T-helper 2 cell (primary cell): ENCODE measurements at regions not wholly inside any gene's neighbourhood (a gene's known extent, or its start where the extent isn't known, plus 50 kb on each side); places are given as distances from the start of the nearest gene placed in this dataset.

Source experiments
- DNase-seq, 5 experiments: peaks; one replicate each; pipeline versions ENCODE4 v3.0.0 to v3.0.0-alpha.2; 2012 to 2022

DNA sequence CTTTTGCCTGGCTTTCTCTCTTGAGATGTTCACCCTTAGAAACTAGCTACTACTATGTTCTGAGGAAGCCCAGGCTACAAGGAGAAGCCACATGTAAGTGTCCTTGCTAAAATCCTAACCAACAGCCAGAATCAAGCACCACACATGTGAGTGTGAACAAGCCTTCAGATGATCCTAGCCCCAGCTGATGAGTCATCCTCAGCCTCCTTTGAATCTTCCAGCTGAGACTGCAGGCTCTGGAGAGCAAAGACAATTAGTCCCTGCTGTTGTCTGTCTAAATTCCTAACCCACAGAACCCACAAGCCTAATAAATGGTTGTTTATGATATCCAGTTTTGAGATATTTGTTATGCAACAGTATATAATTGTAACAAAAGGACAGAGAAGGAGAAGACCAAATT lies 92.8 kb upstream of the TAC1 start:
- no peak for DNase-seq

DNA sequence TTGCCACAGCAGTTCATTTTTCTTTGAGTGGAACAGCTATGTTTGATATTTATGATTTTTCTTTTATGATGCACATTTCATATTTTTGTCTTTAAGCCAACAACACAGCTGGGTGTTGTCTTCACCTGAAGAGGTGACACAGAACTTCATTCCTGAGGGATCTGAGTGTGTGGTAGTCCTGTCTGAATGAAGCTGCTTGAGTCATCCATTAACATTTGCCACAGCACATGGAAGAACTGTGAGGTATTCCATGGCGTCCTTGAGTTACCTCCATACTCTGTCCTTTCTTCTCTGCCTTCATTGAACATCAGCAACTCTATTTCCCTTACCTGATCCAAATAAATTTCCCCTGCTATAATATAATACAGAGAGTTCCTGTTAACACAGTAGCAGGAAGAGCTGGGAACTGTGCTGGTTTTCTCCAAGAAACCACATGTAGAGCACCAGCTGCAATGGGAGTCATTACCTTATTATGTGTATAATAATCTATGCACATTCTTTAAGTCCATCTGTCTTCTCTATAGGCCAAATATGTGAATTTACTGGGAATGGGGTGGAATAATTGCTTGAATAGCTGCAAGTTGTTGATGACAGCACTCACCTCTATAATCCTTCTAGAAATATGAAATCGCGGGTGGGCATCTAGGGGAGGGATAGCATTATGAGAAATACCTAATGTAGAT lies 72.4 kb upstream of the TAC1 start:
- DNase-seq: no peak

DNA sequence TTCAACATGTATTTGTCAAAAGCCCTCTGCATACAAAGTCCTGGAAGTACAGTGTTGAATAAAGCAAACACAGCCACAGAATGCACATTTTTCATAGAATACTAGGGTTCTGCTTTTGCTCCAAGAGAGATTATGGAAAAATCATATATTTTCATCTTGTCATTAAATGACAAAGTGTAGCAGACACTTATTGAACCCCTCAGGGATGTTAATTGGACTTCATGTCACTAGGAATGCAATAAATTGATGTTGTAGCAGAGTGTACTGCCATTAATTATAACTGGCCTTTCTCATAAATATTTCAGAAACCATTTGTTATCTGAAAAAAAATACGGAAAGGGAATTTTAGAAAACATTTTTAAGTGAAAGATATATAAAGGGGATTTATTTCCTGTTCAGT lies 64.5 kb upstream of the TAC1 start:
- DNase-seq: no peak

DNA sequence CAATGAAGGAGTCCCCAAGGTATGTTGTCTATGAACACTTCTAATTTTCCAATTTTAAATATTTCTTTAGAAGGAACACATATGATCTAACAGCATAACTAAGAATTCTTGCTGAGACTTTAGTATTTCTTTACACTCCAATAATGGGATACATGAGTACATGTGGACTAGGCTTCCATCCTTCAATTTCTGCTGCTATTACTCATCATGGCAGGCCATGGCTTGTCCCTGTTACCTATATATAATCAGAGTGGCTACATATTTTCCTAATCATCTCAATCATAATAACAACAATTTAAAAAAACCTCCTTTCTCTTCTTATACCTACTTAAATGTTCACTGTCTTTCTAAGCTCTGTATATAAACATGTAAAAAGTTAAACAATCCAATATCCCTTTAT lies 60.3 kb upstream of the TAC1 start:
- DNase-seq: no peak

DNA sequence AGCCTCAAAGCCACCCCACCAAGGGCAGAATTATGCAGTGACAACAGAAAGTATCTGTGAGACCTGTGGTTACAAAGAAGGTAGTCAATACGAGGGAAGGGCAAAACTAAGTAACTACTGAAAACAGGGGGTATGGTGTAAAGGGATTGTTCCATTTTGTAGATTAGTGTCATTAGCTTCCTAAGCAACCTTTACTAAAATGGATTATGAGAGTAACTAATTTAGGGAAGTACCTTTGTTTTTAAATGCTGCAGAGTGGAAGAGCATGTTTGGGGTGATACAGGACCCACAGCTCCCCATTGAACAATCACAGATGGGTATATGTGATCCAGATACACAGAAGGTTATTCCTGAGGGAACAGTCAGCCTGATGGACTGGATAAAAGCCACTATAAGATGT lies 51.3 kb upstream of the TAC1 start:
- DNase-seq: no peak
